GM13976 (cell line): ENCODE measurements at regions not wholly inside any gene's neighbourhood (a gene's known extent, or its start where the extent isn't known, plus 50 kb on each side); places are given as distances from the start of the nearest gene placed in this dataset.

Experiments
- DNase-seq: peaks from one replicate; pipeline ENCODE4 v3.0.0; 2012; ENCODE audit warnings: low spot score
- in situ Hi-C: fragments of 300-500 bp; cut with MboI; formaldehyde crosslinking; loops from one replicate; pipeline ENCODE4 v1.12.0; 2022; ENCODE audit warnings: low sequenced_read_pairs, mixed read lengths, inconsistent platforms; ENCODE audit not compliant: unreplicated experiment
- TF ChIP-seq, protein P1 (sequence below): IDR thresholded peaks from 2 replicates; pipeline ENCODE4 v1.5.1; 2012; ENCODE audit warnings: borderline replicate concordance, mild to moderate bottlenecking; ENCODE audit not compliant: insufficient read depth; ENCODE audit errors: extremely low read depth, missing control alignments, control extremely low read depth

- in situ Hi-C loops = no loop called here
- no peak for DNase-seq
- TF ChIP-seq, protein P1, sequence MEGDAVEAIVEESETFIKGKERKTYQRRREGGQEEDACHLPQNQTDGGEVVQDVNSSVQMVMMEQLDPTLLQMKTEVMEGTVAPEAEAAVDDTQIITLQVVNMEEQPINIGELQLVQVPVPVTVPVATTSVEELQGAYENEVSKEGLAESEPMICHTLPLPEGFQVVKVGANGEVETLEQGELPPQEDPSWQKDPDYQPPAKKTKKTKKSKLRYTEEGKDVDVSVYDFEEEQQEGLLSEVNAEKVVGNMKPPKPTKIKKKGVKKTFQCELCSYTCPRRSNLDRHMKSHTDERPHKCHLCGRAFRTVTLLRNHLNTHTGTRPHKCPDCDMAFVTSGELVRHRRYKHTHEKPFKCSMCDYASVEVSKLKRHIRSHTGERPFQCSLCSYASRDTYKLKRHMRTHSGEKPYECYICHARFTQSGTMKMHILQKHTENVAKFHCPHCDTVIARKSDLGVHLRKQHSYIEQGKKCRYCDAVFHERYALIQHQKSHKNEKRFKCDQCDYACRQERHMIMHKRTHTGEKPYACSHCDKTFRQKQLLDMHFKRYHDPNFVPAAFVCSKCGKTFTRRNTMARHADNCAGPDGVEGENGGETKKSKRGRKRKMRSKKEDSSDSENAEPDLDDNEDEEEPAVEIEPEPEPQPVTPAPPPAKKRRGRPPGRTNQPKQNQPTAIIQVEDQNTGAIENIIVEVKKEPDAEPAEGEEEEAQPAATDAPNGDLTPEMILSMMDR = no peak
Measured at GRCh38 chr5:39968381-39968780, 543.6 kb upstream of the DAB2 start.

GRCh38 chr5:39955156-39955555, 530.4 kb upstream of the DAB2 start:
- in situ Hi-C loops = no loop called here
- no peak for DNase-seq
- TF ChIP-seq, protein P1 = no peak

GRCh38 chr5:39951070-39951469, 526.3 kb upstream of the DAB2 start:
- in situ Hi-C loops = no loop called here
- DNase-seq = no peak
- TF ChIP-seq, protein P1 = no peak

GRCh38 chr5:39948867-39949468, 524.2 kb upstream of the DAB2 start:
- in situ Hi-C loops = loop anchor here (10.0 kb wide), 1 partner anchor 746 kb away; no protein-coding TSS in a partner anchor
- TF ChIP-seq, protein P1 = peak; percentile 38
- peak; percentile 39 for DNase-seq

GRCh38 chr5:39948341-39948740, 523.6 kb upstream of the DAB2 start:
- no peak for DNase-seq
- in situ Hi-C loops = loop anchor here (10.0 kb wide), 1 partner anchor 746 kb away; no protein-coding TSS in a partner anchor
- TF ChIP-seq, protein P1 = no peak

DNA sequence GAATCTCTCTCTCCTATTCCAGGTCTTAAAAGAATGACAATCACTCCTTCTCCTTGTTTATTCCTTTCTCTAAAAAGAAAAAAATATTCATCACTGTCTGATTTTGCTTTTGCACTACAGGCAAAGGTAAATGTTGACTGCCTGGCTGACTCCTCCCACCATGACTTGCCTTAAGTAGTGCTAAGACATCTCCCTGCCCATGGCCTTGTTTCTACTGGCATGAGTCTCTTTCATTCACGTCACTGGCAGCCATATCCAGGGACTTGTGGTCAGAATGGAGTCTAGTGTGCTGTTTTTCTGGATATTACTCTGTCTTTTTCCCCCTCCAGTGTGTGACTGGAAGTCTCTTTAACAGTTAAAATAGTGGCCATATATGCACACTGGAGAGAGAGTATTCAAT, 522.9 kb upstream of the DAB2 start:
- in situ Hi-C loops = loop anchor here (10.0 kb wide), 1 partner anchor 747 kb away; no protein-coding TSS in a partner anchor
- TF ChIP-seq, protein P1 = no peak
- DNase-seq = no peak
